Mammary epithelial cell (primary cell): ENCODE measurements at regions not wholly inside any gene's neighbourhood (a gene's known extent, or its start where the extent isn't known, plus 50 kb on each side); places are given as distances from the start of the nearest gene placed in this dataset.

Experiments used
- CTCF ChIP-seq, 2 donors: IDR thresholded peaks in 1 of 2; conservative IDR thresholded peaks in 1 of 2; 2 replicates each; pipeline ENCODE4 v1.5.1; 2011 to 2012; ENCODE audit warnings: inconsistent platforms in 2 of 2, low read length in 2 of 2, mild to moderate bottlenecking in 2 of 2, control low read depth in 1 of 2, low read depth in 1 of 2; ENCODE audit not compliant: insufficient read depth in 1 of 2; ENCODE audit errors: extremely low read depth in 1 of 2
- EZH2 ChIP-seq: IDR thresholded peaks from 2 replicates; pipeline ENCODE4 v1.6.1; 2012; ENCODE audit warnings: low read length, inconsistent platforms, borderline replicate concordance

- TF ChIP-seq EZH2 (no peak), CTCF (conservative IDR thresholded peaks at IDR 0.05 in 1 of 2, IDR thresholded peaks at IDR 0.05 in 1 of 2; ENCODE audit: extremely low read depth in 1 of 2, insufficient read depth in 1 of 2, low read depth in 1 of 2, low read length in 2 of 2) (no peak)
These were observed 346.7 kb downstream of the CDH26 start for GRCh38 chr20:60304931-60305330.
